GM06990 (cell line): ENCODE measurements at regions not wholly inside any gene's neighbourhood (a gene's known extent, or its start where the extent isn't known, plus 50 kb on each side); places are given as distances from the start of the nearest gene placed in this dataset.

Experiments
- DNase-seq: peaks from one replicate; pipeline ENCODE4 v3.0.0-alpha.2; 2011; ENCODE audit not compliant: insufficient read length; ENCODE audit errors: extremely low read depth
- H3K27me3 ChIP-seq: replicated peaks from 2 replicates; pipeline ENCODE4 v1.6.0; 2011; ENCODE audit warnings: low read length; ENCODE audit not compliant: control insufficient read depth, insufficient read depth
- H3K36me3 ChIP-seq: 2 replicates; pipeline ENCODE4 v1.5.1; 2011; ENCODE audit warnings: low read length; ENCODE audit not compliant: control insufficient read depth, insufficient read depth
- H3K4me3 ChIP-seq: replicated peaks from 2 replicates; pipeline ENCODE4 v1.5.1; 2011; ENCODE audit warnings: low read depth, mild to moderate bottlenecking, control low read depth, low read length
- CTCF ChIP-seq: IDR thresholded peaks from 2 replicates; pipeline ENCODE4 v1.5.1; 2011; ENCODE audit warnings: low read length, control low read depth, mild to moderate bottlenecking, inconsistent platforms; ENCODE audit not compliant: insufficient read depth, poor library complexity, severe bottlenecking

- no peaks in the 10 kb centered on the region for H3K36me3 ChIP-seq
- no peak for DNase-seq
- no peaks in the 10 kb centered on the region for H3K27me3 ChIP-seq
- no peak for TF ChIP-seq CTCF
- H3K4me3 ChIP-seq, result no peak overlapping the region
These were observed 893.1 kb upstream of the SLITRK6 start for GRCh38 chr13:86692291-86692690.

GRCh38 chr13:86710013-86710412 lies 910.8 kb upstream of the SLITRK6 start:
- no peaks in the 10 kb centered on the region for H3K27me3 ChIP-seq
- no peaks in the 10 kb centered on the region for H3K36me3 ChIP-seq
- TF ChIP-seq CTCF, result no peak
- no peak for DNase-seq
- no peak overlapping the region for H3K4me3 ChIP-seq

GRCh38 chr13:86710896-86711295 lies 911.7 kb upstream of the SLITRK6 start:
- no peak for TF ChIP-seq CTCF
- Histone ChIP-seq H3K27me3 (no peaks in the 10 kb centered on the region), H3K36me3 (no peaks in the 10 kb centered on the region), H3K4me3 (no peak overlapping the region)
- DNase-seq, result no peak

- no peak for TF ChIP-seq CTCF
- Histone ChIP-seq H3K4me3 (no peak overlapping the region), H3K27me3 (no peaks in the 10 kb centered on the region), H3K36me3 (no peaks in the 10 kb centered on the region)
- DNase-seq, result no peak
These were observed 915.3 kb upstream of the SLITRK6 start for GRCh38 chr13:86714495-86714894.

- DNase-seq, result no peak
- no peak for TF ChIP-seq CTCF
- Histone ChIP-seq H3K36me3 (no peaks in the 10 kb centered on the region), H3K4me3 (no peak overlapping the region), H3K27me3 (no peaks in the 10 kb centered on the region)
These were observed 925.9 kb upstream of the SLITRK6 start for GRCh38 chr13:86725105-86725504.

- TF ChIP-seq CTCF, result no peak
- H3K27me3 ChIP-seq, result no peaks in the 10 kb centered on the region
- H3K4me3 ChIP-seq, result no peak overlapping the region
- H3K36me3 ChIP-seq, result no peaks in the 10 kb centered on the region
- no peak for DNase-seq
These were observed 930.0 kb upstream of the SLITRK6 start for GRCh38 chr13:86729206-86729605.
